ENCODE measurements at regions not wholly inside any gene's neighbourhood (a gene's known extent, or its start where the extent isn't known, plus 50 kb on each side); places are given as distances from the start of the nearest gene placed in this dataset.

GRCh38 chr4:149296503-149296902 is 519.1 kb downstream of the IQCM start:
- H3K27ac ChIP-seq, result no peak overlapping the region
- H3K27me3 ChIP-seq, result no peaks in the 10 kb centered on the region
- TF ChIP-seq CTCF (IDR thresholded peaks at IDR 0.05), result no peak
- H3K4me3 ChIP-seq, result no peak overlapping the region
- H3K36me3 ChIP-seq, result no peaks in the 10 kb centered on the region
- no peak for ATAC-seq
- DNase-seq, result no peak
- H3K4me1 ChIP-seq, result peaks cover 0 to 17% (median 0%) of the 10 kb centered on the region in 9 donors
- WGBS, 2 donors, result 85 to 90% methylated on average over 1 of the region's 1 CpG
- intact Hi-C loops (cut with DNase I), result no loop called here
- H3K9me3 ChIP-seq, result no peaks in the 10 kb centered on the region

GRCh38 chr4:149296084-149296483 is 519.6 kb downstream of the IQCM start:
- DNase-seq (no peak), ATAC-seq (no peak)
- TF ChIP-seq CTCF (IDR thresholded peaks at IDR 0.05), result no peak
- Histone ChIP-seq H3K27ac (no peak overlapping the region), H3K4me1 (peaks cover 0 to 22% (median 0%) of the 10 kb centered on the region in 9 donors), H3K36me3 (no peaks in the 10 kb centered on the region), H3K9me3 (no peaks in the 10 kb centered on the region), H3K27me3 (no peaks in the 10 kb centered on the region), H3K4me3 (no peak overlapping the region)
- 85 to 90% methylated on average over 1 of the region's 1 CpG for WGBS, 2 donors
- intact Hi-C loops (cut with DNase I), result no loop called here

- WGBS, 2 donors, result 52 to 63% methylated on average over 1 of the region's 1 CpG
- peak overlapping the region in 1 of 10 donors; percentile 37 for H3K27ac ChIP-seq
- no peaks in the 10 kb centered on the region for H3K27me3 ChIP-seq
- no peak for ATAC-seq
- no peak overlapping the region for H3K4me3 ChIP-seq
- no peak for DNase-seq
- intact Hi-C loops (cut with DNase I), result no loop called here
- peaks cover 0 to 6% (median 0%) of the 10 kb centered on the region in 11 donors for H3K9me3 ChIP-seq
- TF ChIP-seq CTCF (IDR thresholded peaks at IDR 0.05), result no peak
- H3K36me3 ChIP-seq, result no peaks in the 10 kb centered on the region
- peaks cover 0 to 23% (median 0%) of the 10 kb centered on the region in 9 donors for H3K4me1 ChIP-seq
Observed at GRCh38 chr4:149294601-149295000, 521.0 kb downstream of the IQCM start.

- DNase-seq, result no peak
- TF ChIP-seq CTCF (IDR thresholded peaks at IDR 0.05), result no peak
- peak in 6 of 8 donors; percentile 24 to 66 (median 38) for ATAC-seq
- H3K4me3 ChIP-seq, result no peak overlapping the region
- 71 to 77% methylated on average over 1 of the region's 1 CpG for WGBS, 2 donors
- peak overlapping the region in 4 of 10 donors; percentile 4 to 48 (median 39) for H3K27ac ChIP-seq
- H3K4me1 ChIP-seq, result peaks cover 0 to 23% (median 0%) of the 10 kb centered on the region in 9 donors
- H3K27me3 ChIP-seq, result no peaks in the 10 kb centered on the region
- H3K36me3 ChIP-seq, result no peaks in the 10 kb centered on the region
- intact Hi-C loops (cut with DNase I), result no loop called here
- H3K9me3 ChIP-seq, result peaks cover 0 to 21% (median under 1%) of the 10 kb centered on the region in 11 donors
Observed at GRCh38 chr4:149293046-149293649, 522.5 kb downstream of the IQCM start.
